ENCODE measurements at regions not wholly inside any gene's neighbourhood (a gene's known extent, or its start where the extent isn't known, plus 50 kb on each side); places are given as distances from the start of the nearest gene placed in this dataset.
"Not testable (repeated sequence)": the region's sequence is repeated elsewhere in the genome, so short reads cannot be mapped to it uniquely, and the experiment has no call there.

GRCh38 chr7:54398863-54399262 lies 143.3 kb upstream of the VSTM2A start:
- no peak for DNase-seq

GRCh38 chr7:54409917-54410316 lies 132.3 kb upstream of the VSTM2A start:
- no peak for DNase-seq

- DNase-seq = no peak
These were observed 125.5 kb upstream of the VSTM2A start for GRCh38 chr7:54416678-54417077.

- DNase-seq = no peak
These were observed 123.0 kb upstream of the VSTM2A start for GRCh38 chr7:54419209-54419608.

GRCh38 chr7:54426406-54426805 lies 115.8 kb upstream of the VSTM2A start:
- no peak for DNase-seq

GRCh38 chr7:54429111-54429510 lies 113.1 kb upstream of the VSTM2A start:
- no peak for DNase-seq

- DNase-seq = no peak
These were observed 102.8 kb upstream of the VSTM2A start for GRCh38 chr7:54439391-54439790.

- DNase-seq = not testable (repeated sequence)
These were observed 98.0 kb upstream of the VSTM2A start for GRCh38 chr7:54444046-54444686.

- not testable (repeated sequence) for DNase-seq
These were observed 89.0 kb upstream of the VSTM2A start for GRCh38 chr7:54453168-54453567.

- DNase-seq = not testable (repeated sequence)
These were observed 87.5 kb upstream of the VSTM2A start for GRCh38 chr7:54454700-54455099.

- DNase-seq = peak; percentile 7
These were observed 77.1 kb upstream of the VSTM2A start for GRCh38 chr7:54465095-54465494.

GRCh38 chr7:54469740-54470139 lies 72.4 kb upstream of the VSTM2A start:
- no peak for DNase-seq

GRCh38 chr7:54476609-54477008 lies 65.6 kb upstream of the VSTM2A start:
- DNase-seq = no peak

GRCh38 chr7:54477083-54477482 lies 65.1 kb upstream of the VSTM2A start:
- DNase-seq = peak; percentile 50

- DNase-seq = peak; percentile 68
These were observed 58.7 kb upstream of the VSTM2A start for GRCh38 chr7:54483523-54483922.

GRCh38 chr7:54485044-54485443 lies 57.1 kb upstream of the VSTM2A start:
- peak; percentile 98 for DNase-seq

All from NCI-H69 (cell line).